Gastroesophageal sphincter (tissue), 3 donors: ENCODE measurements at regions not wholly inside any gene's neighbourhood (a gene's known extent, or its start where the extent isn't known, plus 50 kb on each side); places are given as distances from the start of the nearest gene placed in this dataset.

Experiments
- CTCF ChIP-seq, 4 experiments: fragments of 200-600 bp in 2 of 4; fragments of 450-650 bp in 2 of 4; sonication (generic) in 1 of 4; IDR thresholded peaks; one replicate each; pipeline ENCODE4 v1.5.1; 2017 to 2019; ENCODE audit warnings: antibody characterized with exemption in 4 of 4, mild to moderate bottlenecking in 2 of 4, moderate library complexity in 2 of 4
- EP300 ChIP-seq: sonication (generic); formaldehyde crosslinking; IDR thresholded peaks from one replicate; pipeline ENCODE4 v1.6.1; 2017; ENCODE audit warnings: antibody characterized with exemption, mild to moderate bottlenecking
- POLR2A ChIP-seq, 2 donors: fragments of 450-650 bp; IDR thresholded peaks; one replicate each; pipeline ENCODE4 v1.6.1; 2017; ENCODE audit warnings: antibody characterized with exemption in 2 of 2, mild to moderate bottlenecking in 2 of 2, moderate library complexity in 1 of 2
- POLR2AphosphoS5 ChIP-seq: sonication (generic); formaldehyde crosslinking; IDR thresholded peaks from one replicate; pipeline ENCODE4 v1.6.1; 2017; ENCODE audit warnings: antibody characterized with exemption

GRCh38 chr10:21230219-21230618 lies 295.3 kb downstream of the SKIDA1 start:
- no peak for TF ChIP-seq EP300
- no peak for TF ChIP-seq CTCF (IDR thresholded peaks at IDR 0.05)
- TF ChIP-seq POLR2AphosphoS5 = no peak
- TF ChIP-seq POLR2A (IDR thresholded peaks at IDR 0.05) = no peak
